WTC11 (cell line): ENCODE measurements at regions not wholly inside any gene's neighbourhood (a gene's known extent, or its start where the extent isn't known, plus 50 kb on each side); places are given as distances from the start of the nearest gene placed in this dataset.

ENCODE experiments used
- ATAC-seq: fragments of 200-7000 bp; cut with Tn5 transposase; 2 replicates; pipeline ENCODE4 v1.10.0; 2021; ENCODE audit warnings: mild to moderate bottlenecking, moderate library complexity
- CTCF ChIA-PET: fragments of 300-600 bp; sonication (Branson Sonifier 250); formaldehyde crosslinking; loops from one replicate; lab custom pipeline; 2021; ENCODE audit warnings: antibody characterized with exemption; lab: Charles Lee
- POLR2A ChIA-PET: fragments of 350-600 bp; sonication (Branson Sonifier 250); formaldehyde crosslinking; loops from one replicate; lab custom pipeline; 2021; ENCODE audit warnings: antibody characterized with exemption; lab: Charles Lee
- DNase-seq: peaks from one replicate; pipeline ENCODE4 v3.0.0; 2021; ENCODE audit warnings: low spot score
- H3K27ac Mint-ChIP-seq: 2 replicates; pipeline ENCODE4 v1.8.0; 2021; ENCODE audit warnings: mixed read lengths
- H3K27me3 Mint-ChIP-seq: 2 replicates; pipeline ENCODE4 v1.8.0; 2021; ENCODE audit warnings: low read depth, mild to moderate bottlenecking, moderate library complexity, mixed read lengths
- H3K36me3 Mint-ChIP-seq: 2 replicates; pipeline ENCODE4 v1.8.0; 2021; ENCODE audit warnings: mixed read lengths
- H3K4me1 Mint-ChIP-seq: 2 replicates; pipeline ENCODE4 v1.8.0; 2022; ENCODE audit warnings: mixed read lengths
- H3K4me3 Mint-ChIP-seq: 2 replicates; pipeline ENCODE4 v1.8.0; 2021; ENCODE audit warnings: mild to moderate bottlenecking, moderate library complexity, mixed read lengths
- H3K9me3 Mint-ChIP-seq: 2 replicates; pipeline ENCODE4 v1.8.0; 2021; ENCODE audit warnings: mixed read lengths
- ATF6 ChIP-seq: sonication (generic); formaldehyde crosslinking; IDR thresholded peaks from 2 replicates; pipeline ENCODE4 v1.8.1; 2023; ENCODE audit warnings: mild to moderate bottlenecking, missing genetic modification reagents
- E2F1 ChIP-seq: sonication (generic); formaldehyde crosslinking; IDR thresholded peaks from 2 replicates; pipeline ENCODE4 v1.8.0; 2022; ENCODE audit warnings: mild to moderate bottlenecking, missing genetic modification reagents
- ELF4 ChIP-seq: sonication (generic); formaldehyde crosslinking; IDR thresholded peaks from 2 replicates; pipeline ENCODE4 v1.8.1; 2022; ENCODE audit warnings: low read depth, mild to moderate bottlenecking, moderate library complexity, missing genetic modification reagents
- EMX1 ChIP-seq: fragments of 250-450 bp; sonication (Bioruptor Pico); IDR thresholded peaks from 2 replicates; pipeline ENCODE4 v1.8.0; 2021; ENCODE audit warnings: mild to moderate bottlenecking
- ERG ChIP-seq: fragments of 250-450 bp; sonication (Bioruptor Pico); IDR thresholded peaks from 2 replicates; pipeline ENCODE4 v1.8.0; 2021; ENCODE audit warnings: mild to moderate bottlenecking
- FOXK1 ChIP-seq: sonication (generic); formaldehyde crosslinking; IDR thresholded peaks from 2 replicates; pipeline ENCODE4 v1.8.0; 2022; ENCODE audit warnings: mild to moderate bottlenecking, moderate library complexity, missing genetic modification reagents
- GRHL2 ChIP-seq: fragments of 250-450 bp; sonication (Bioruptor Pico); IDR thresholded peaks from 2 replicates; pipeline ENCODE4 v1.8.0; 2022; ENCODE audit warnings: mild to moderate bottlenecking, moderate library complexity; ENCODE audit not compliant: insufficient replicate concordance, severe bottlenecking
- IRF1 ChIP-seq: sonication (generic); formaldehyde crosslinking; IDR thresholded peaks from 2 replicates; pipeline ENCODE4 v1.8.0; 2023; ENCODE audit warnings: missing genetic modification reagents
- IRF2 ChIP-seq: sonication (generic); formaldehyde crosslinking; IDR thresholded peaks from 2 replicates; pipeline ENCODE4 v1.8.0; 2022; ENCODE audit warnings: low read depth, missing genetic modification reagents, borderline replicate concordance
- NFYB ChIP-seq: sonication (generic); formaldehyde crosslinking; conservative IDR thresholded peaks from 2 replicates; pipeline ENCODE4 v1.8.0; 2022; ENCODE audit warnings: low read depth, missing genetic modification reagents
- NR1H2 ChIP-seq: sonication (generic); formaldehyde crosslinking; IDR thresholded peaks from 2 replicates; pipeline ENCODE4 v1.9.0; 2021; ENCODE audit warnings: mild to moderate bottlenecking, moderate library complexity, missing genetic modification reagents
- NR2C2 ChIP-seq: sonication (generic); formaldehyde crosslinking; IDR thresholded peaks from 2 replicates; pipeline ENCODE4 v1.8.0; 2022; ENCODE audit warnings: mild to moderate bottlenecking, missing genetic modification reagents
- OVOL2 ChIP-seq: fragments of 250-450 bp; sonication (Bioruptor Pico); IDR thresholded peaks from 2 replicates; pipeline ENCODE4 v1.9.0; 2021; ENCODE audit warnings: mild to moderate bottlenecking, borderline replicate concordance
- PRDM15 ChIP-seq: sonication (generic); formaldehyde crosslinking; IDR thresholded peaks from 2 replicates; pipeline ENCODE4 v1.8.0; 2022; ENCODE audit warnings: missing genetic modification reagents
- PRRX2 ChIP-seq: fragments of 250-450 bp; sonication (Bioruptor Pico); IDR thresholded peaks from 2 replicates; pipeline ENCODE4 v1.8.0; 2021; ENCODE audit warnings: mild to moderate bottlenecking
- RELA ChIP-seq: sonication (generic); formaldehyde crosslinking; IDR thresholded peaks from 2 replicates; pipeline ENCODE4 v1.8.1; 2022; ENCODE audit warnings: missing genetic modification reagents, mild to moderate bottlenecking, borderline replicate concordance
- RORB ChIP-seq: fragments of 250-450 bp; sonication (Bioruptor Pico); IDR thresholded peaks from 2 replicates; pipeline ENCODE4 v1.9.0; 2021; ENCODE audit warnings: mild to moderate bottlenecking
- TCF7 ChIP-seq: sonication (generic); formaldehyde crosslinking; IDR thresholded peaks from 2 replicates; pipeline ENCODE4 v1.8.0; 2022; ENCODE audit warnings: mild to moderate bottlenecking, low read depth, missing genetic modification reagents, moderate library complexity
- TP53 ChIP-seq: sonication (generic); formaldehyde crosslinking; IDR thresholded peaks from 2 replicates; pipeline ENCODE4 v1.8.1; 2023; ENCODE audit warnings: mild to moderate bottlenecking, missing genetic modification reagents
- ZNF121 ChIP-seq: sonication (generic); formaldehyde crosslinking; IDR thresholded peaks from 2 replicates; pipeline ENCODE4 v1.8.0; 2023; ENCODE audit warnings: missing genetic modification reagents
- ZNF671 ChIP-seq: fragments of 250-450 bp; sonication (Bioruptor Pico); IDR thresholded peaks from 2 replicates; pipeline ENCODE4 v1.8.0; 2021; ENCODE audit warnings: mild to moderate bottlenecking

- ChIA-PET POLR2A (no interaction called here), CTCF (no interaction called here)
- no peaks in the 10 kb centered on the region for H3K27me3 Mint-ChIP-seq
- H3K27ac Mint-ChIP-seq, result no peak overlapping the region
- H3K4me1 Mint-ChIP-seq, result peaks cover 8% of the 10 kb centered on the region
- no peak for ATAC-seq
- peaks cover 10% of the 10 kb centered on the region for H3K9me3 Mint-ChIP-seq
- TF ChIP-seq GRHL2 (CRISPR knock-in tag) (no peak), RELA (CRISPR knock-in tag) (no peak), NFYB (CRISPR knock-in tag) (no peak), TP53 (CRISPR knock-in tag) (no peak), PRRX2 (CRISPR knock-in tag) (no peak), PRDM15 (CRISPR knock-in tag) (no peak), ERG (no peak), EMX1 (CRISPR knock-in tag) (no peak), IRF2 (CRISPR knock-in tag) (no peak)
- TF ChIP-seq, all 79 proteins: peak for 0
- Mint-ChIP-seq H3K4me3 (no peak overlapping the region), H3K36me3 (peaks cover 6% of the 10 kb centered on the region; the same call in 1 of the 2 replicates)
- DNase-seq, result no peak
Measured at GRCh38 chrX:122046815-122047214, 999.4 kb downstream of the GLUD2 start.

- H3K27me3 Mint-ChIP-seq, result no peaks in the 10 kb centered on the region
- no peak overlapping the region for H3K27ac Mint-ChIP-seq
- ChIA-PET POLR2A (no interaction called here), CTCF (no interaction called here)
- peaks cover 8% of the 10 kb centered on the region for H3K9me3 Mint-ChIP-seq
- no peak for ATAC-seq
- no peak overlapping the region for H3K4me3 Mint-ChIP-seq
- peaks cover 8% of the 10 kb centered on the region for H3K4me1 Mint-ChIP-seq
- no peak for TF ChIP-seq IRF1 (CRISPR knock-in tag)
- DNase-seq, result no peak
- H3K36me3 Mint-ChIP-seq, result peaks cover 6% of the 10 kb centered on the region; the same call in 1 of the 2 replicates
Measured at GRCh38 chrX:122047261-122047660, 999.9 kb downstream of the GLUD2 start.

- H3K27ac Mint-ChIP-seq, result no peak overlapping the region
- ChIA-PET CTCF (no interaction called here), POLR2A (no interaction called here)
- ATAC-seq, result no peak
- no peak overlapping the region for H3K4me3 Mint-ChIP-seq
- no peaks in the 10 kb centered on the region for H3K4me1 Mint-ChIP-seq
- no peaks in the 10 kb centered on the region for H3K9me3 Mint-ChIP-seq
- H3K36me3 Mint-ChIP-seq, result no peaks in the 10 kb centered on the region; the same call in 1 of the 2 replicates
- DNase-seq, result no peak
- no peaks in the 10 kb centered on the region for H3K27me3 Mint-ChIP-seq
- TF ChIP-seq FOXK1 (CRISPR knock-in tag), result no peak
- TF ChIP-seq E2F1, result no peak
- no peak for TF ChIP-seq TCF7 (CRISPR knock-in tag)
- no peak for TF ChIP-seq ELF4 (CRISPR knock-in tag)
- TF ChIP-seq RORB (CRISPR knock-in tag), result no peak
- TF ChIP-seq ZNF121 (CRISPR knock-in tag), result no peak
- no peak for TF ChIP-seq NR2C2 (CRISPR knock-in tag)
- no peak for TF ChIP-seq ATF6 (CRISPR knock-in tag)
- no peak for TF ChIP-seq ZNF671
- no peak for TF ChIP-seq OVOL2
- no peak for TF ChIP-seq TP53 (CRISPR knock-in tag)
- TF ChIP-seq PRDM15 (CRISPR knock-in tag), result no peak
- no peak for TF ChIP-seq NR1H2 (CRISPR knock-in tag)
- TF ChIP-seq PRRX2 (CRISPR knock-in tag), result no peak
- no peak for TF ChIP-seq EMX1 (CRISPR knock-in tag)
Measured at GRCh38 chrX:122055460-122055859, 1008.0 kb downstream of the GLUD2 start.
